Right ventricle myocardium inferior (tissue), 1 donor: ENCODE measurements at regions not wholly inside any gene's neighbourhood (a gene's known extent, or its start where the extent isn't known, plus 50 kb on each side); places are given as distances from the start of the nearest gene placed in this dataset.
"Not testable (repeated sequence)": the region's sequence is repeated elsewhere in the genome, so short reads cannot be mapped to it uniquely, and the experiment has no call there.

Experiments
- ATAC-seq: fragments of 200-7000 bp; cut with Tn5 transposase; one replicate; pipeline ENCODE4 v1.9.1; 2020; ENCODE audit warnings: mild to moderate bottlenecking, moderate library complexity
- DNase-seq: peaks from one replicate; pipeline ENCODE4 v3.0.0; 2021; ENCODE audit errors: missing footprints
- intact Hi-C: fragments of 100-400 bp; cut with DNase I; formaldehyde crosslinking; loops from one replicate; pipeline ENCODE4 v1.11.0; 2022
- donor health status: DM: no; HTN: yes; CAD: no; lungs with severe emphysema.

DNA sequence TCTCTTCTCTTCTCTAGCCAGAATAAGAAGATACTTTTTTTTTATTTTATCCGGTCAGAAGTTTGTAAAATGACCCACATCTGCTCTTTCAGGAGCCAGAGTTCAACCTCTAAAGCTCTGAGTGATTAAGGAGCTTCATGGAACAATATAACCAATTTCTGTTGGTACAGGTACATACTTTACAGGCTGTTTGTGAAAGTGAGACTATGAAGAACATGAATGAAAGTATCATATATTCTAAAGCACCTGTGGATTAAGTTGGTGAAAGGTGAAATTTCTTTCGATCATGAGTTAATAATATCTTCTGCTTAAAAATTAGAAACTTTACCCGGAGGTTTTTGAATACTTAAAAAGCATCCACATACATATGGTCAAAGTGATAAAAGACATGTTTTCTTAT, 65.2 kb downstream of the DMRT2 start:
- intact Hi-C loops = no loop called here
- DNase-seq = no peak
- ATAC-seq = no peak

DNA sequence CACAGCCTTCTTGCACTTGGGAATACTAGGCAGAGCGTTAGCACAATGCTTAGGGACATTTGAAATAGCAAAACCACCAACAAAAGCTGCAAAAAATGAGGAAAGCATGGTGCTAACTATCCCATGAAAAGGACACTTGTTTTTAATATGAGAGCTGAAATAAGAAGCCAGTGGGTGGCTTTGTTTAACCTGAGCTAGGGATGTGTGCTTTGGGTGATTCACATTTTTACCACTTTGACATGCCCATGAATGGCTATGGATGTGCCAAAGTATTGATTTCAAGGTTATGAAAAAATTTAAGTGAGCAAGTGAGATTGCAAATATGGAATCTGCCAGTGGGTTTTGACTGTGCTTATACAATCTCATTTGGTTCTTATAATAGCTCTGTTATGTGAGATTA, 67.3 kb downstream of the DMRT2 start:
- no peak for ATAC-seq
- intact Hi-C loops = no loop called here
- DNase-seq = no peak

DNA sequence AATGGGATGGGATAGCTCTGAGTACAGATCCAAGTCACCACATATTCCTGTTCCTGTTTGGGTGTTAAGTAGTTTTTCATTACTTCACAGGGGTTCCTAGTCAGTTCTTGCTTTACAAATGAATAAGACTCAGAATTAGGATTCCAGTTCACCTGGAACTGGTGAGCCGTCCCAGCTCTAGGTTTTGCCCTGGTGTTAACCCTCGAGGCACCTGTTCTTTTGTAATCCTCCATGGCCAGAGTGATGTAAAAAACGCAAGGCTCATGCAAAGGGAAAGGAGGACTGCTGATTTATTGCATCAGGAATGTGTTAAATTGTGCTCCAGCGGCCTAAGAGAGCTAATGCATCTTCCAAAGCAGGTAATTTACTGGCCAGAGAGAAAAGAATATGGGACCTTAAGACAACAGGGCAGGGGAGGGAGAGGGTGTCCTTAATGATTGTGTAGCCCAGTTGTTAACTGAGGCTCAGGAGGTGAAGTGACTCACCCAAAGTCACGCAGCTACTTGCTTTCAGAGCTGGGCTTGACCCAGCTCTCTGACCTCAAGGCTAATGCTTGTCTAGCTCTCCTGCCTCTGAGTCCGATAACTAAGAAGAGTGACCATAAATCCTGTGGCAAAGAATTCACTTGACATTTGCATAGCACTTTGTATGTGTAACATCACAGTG, 70.5 kb downstream of the DMRT2 start:
- ATAC-seq (no peak), DNase-seq (no peak)
- intact Hi-C loops = no loop called here

DNA sequence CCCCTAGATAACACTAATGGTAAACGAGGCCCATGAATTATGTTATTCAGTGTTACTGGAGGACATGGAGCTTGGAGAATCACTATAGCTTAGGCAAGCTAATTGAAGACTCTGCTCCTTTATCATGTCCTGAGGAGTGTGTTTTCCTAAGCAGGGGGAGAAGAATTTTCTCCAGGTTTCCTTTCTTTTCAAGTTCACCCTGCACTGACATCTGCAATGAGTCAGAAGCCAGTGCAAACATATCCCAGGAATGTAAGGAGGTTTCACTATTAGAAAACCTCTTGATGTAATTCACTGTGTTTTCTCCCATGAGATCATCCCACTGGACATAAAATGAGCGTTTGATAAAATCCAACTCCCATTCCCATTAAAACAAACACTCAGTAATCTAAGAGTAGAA, 75.6 kb downstream of the DMRT2 start:
- DNase-seq (no peak), ATAC-seq (no peak)
- intact Hi-C loops = no loop called here

DNA sequence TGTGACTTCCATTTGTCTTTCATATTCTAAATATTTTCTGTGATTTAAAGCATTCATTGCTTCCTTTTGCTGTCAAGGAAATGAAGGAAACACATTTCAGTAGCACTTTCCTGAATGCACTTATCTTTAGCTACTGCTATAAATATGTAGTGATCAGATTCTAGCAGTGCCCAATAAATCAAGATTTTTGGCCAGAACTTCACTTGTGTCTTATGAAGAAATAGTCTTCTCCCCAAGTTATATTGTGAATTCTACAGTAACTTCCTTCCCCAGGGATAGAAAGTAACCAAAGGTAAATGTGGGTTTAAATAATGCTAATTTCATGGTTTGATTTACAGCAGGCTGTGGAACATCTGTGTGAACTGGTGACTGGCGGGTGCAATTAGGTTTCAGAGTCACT, 77.9 kb downstream of the DMRT2 start:
- no peak for DNase-seq
- intact Hi-C loops = no loop called here

DNA sequence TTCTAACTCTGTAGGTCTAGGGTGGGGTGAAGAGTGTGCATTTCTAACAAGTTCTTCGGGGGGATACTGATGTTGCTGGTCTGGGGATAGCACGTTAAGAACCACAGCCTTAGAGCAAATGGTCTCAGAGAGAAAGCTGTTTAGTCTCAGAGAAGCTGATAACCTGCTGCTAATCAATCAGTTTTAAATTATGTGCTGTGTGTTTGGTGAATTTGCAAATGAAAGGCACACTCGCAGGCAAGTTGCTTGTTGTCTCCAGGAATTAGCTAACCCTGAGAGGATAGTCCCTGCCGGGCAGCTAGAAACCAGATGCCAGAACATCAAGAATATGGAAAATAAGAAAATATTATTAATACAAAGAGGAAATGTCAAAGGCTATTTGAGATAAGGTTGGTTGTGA, 79.2 kb downstream of the DMRT2 start:
- no peak for ATAC-seq
- no peak for DNase-seq
- intact Hi-C loops = no loop called here

More for the DNA sequence above, 77.9 kb downstream of the DMRT2 start:
- ATAC-seq = no peak

DNA sequence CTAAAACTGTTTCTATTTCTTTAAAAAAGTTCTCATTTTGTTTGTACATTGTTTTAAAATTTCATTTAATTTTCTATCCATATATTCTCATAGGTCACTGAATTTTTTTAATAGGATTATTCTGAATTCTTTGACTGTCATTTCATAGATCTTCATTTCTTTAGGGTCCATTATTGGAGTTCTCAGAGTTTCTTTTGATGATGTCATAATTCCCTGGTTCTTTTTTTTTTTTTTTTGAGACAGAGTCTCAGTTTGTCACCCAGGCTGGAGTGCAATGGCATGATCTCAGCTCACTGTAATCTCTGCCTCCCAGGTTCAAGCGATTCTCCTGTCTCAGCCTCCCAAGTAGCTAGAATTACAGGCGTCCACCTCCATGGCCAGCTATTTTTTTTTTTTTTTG, 89.9 kb downstream of the DMRT2 start:
- DNase-seq (no peak), ATAC-seq (no peak)
- intact Hi-C loops = no loop called here

DNA sequence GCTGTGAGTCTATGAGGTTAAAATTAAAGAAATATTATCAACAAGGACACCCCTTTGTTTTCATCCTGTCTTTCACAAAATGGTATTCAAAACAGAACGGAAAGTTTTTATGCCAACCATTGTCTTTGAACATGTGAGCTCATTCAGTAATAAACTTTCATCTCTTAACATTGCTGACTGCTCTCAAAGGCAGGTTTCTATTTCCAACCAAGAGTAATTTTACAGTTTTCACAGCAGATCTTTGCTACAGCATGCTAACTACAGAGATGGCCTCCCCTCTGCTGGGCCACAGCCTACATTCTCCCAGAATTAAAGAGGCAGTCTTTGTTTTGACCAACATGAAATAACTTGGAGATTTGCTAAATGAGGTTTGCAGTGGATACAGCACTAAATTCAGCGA, 101.5 kb downstream of the DMRT2 start:
- ATAC-seq (no peak), DNase-seq (no peak)
- intact Hi-C loops = no loop called here

DNA sequence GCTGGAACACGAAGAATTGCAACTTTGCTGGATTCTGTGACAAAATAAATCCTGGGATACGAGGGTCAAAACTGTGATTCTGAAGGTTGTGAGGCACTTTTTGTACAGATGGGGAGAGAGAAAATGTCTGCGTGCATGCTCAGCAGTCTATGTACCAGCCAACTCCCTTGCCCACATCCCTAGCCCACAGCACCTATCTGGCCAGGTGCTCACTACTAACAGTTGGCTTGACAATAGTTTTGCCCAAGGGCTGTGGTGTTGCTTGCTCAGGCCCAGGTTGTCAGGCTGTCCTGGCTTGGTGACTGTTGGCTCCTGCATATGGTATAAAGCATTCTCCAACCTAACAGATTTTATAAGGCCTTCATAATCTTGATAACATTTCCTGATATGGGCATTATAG, 102.0 kb downstream of the DMRT2 start:
- intact Hi-C loops = no loop called here
- ATAC-seq = no peak
- no peak for DNase-seq

DNA sequence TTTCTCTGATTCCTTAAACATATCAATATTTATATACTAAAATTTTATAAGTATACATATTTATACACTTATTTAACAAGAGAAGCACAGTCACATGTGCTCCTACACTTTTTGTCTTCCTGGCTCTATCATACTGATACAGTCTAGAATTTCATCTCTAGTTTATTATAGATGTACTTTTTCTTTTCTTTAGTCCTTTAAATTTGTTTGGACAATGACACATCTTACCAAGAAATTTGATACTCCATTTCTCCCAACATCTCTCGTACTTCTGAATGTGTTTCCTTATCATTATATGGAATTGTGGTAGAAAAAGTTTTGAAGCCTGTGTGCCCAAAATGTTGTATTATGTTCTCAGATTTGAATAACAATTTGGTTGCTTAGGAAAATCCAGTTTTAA, 104.6 kb downstream of the DMRT2 start:
- DNase-seq (no peak), ATAC-seq (no peak)
- intact Hi-C loops = no loop called here

DNA sequence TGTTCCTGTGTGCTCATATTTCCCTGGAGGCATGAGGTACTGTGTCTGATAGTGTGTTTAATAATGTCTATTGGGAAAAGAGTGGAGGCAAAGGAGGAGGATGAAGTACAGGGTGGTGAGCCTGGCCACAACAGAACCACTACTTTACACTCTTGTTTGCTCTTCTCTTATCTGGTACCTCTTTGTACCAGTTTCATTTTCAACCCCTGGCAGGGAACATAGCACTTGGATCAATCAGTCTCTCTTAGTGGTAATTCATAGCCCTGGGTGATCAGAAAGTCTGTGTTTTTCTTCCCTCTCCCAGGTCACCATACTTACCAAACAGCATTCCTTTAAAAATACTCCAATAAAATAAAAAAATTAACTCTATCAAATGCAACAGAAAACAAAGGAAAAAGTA, 105.4 kb downstream of the DMRT2 start:
- ATAC-seq = no peak
- DNase-seq = no peak
- intact Hi-C loops = no loop called here

DNA sequence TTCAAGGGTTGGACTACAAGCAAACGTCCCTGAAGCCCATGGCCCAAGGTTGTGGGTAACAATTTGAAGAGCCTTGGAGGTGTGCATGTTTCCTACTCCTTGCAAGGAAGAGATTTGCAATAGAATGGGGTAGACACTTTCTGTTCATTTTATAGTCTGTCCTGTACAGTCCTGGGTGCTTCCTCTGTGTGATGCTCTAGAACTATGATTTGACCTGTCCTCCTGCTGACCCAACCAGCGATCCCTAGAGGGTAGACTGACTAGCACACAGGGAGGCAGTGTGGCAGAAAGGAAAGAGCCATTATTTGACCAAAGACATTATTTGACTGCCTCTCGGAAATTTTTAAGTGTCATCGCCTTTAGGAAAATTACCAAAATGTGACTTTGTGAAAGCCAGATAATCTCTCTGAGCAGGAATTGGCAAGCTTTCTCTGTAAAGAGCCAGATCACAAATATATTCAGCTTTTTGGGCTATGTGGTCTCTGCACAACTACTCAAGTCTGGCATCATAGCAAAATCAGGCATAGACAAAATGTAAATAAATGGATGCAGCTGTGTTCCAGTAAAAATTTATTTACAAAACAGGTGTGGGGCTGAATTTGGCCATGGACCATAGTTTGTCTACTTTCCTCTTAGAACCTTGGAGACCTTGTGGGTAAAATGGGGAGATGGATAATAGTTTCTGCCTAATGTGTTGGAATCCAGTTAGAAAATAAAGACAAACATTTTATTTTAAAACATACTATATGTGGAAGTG, 106.8 kb downstream of the DMRT2 start:
- no peak for DNase-seq
- intact Hi-C loops = no loop called here
- ATAC-seq = no peak

DNA sequence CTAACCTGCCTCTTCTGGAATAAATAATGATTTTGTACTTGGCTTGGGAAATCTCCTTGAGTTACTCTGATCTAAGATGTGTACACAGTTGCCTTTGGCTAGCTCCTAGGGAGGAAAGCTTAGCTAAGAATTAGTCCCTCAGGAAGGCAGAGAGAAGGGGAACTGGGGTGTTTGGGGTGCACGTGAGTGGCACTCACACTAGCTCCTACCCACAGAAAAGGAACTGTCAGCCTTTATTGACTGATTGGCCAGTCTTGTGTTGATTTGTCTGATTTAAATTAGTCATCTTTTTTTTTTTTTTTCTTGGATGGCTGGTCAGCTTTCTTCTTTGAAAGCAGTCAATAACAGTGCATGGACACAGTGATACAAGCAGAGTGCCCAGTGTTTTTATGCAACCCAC, 107.7 kb downstream of the DMRT2 start:
- intact Hi-C loops = no loop called here
- no peak for ATAC-seq
- DNase-seq = no peak

DNA sequence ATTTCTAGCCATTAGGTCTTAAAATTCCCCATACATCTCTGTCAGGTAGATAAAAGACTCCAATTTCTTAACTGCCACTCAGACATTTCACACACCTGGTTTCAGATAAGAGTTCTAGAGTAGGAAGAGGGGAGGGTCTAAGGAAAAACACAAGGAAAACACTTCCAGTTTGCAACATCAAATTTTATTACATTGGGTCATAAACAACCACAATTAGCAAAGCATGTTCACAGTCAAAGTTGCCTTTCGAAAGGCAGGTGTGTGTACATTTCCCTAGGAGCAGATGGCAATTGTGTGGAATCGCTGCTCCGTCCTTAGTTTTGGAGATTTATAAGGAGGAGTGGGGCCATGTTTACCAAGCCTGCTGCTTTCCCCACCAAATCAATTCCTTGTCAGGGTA, 120.8 kb downstream of the DMRT2 start:
- no peak for ATAC-seq
- DNase-seq = no peak
- intact Hi-C loops = no loop called here

DNA sequence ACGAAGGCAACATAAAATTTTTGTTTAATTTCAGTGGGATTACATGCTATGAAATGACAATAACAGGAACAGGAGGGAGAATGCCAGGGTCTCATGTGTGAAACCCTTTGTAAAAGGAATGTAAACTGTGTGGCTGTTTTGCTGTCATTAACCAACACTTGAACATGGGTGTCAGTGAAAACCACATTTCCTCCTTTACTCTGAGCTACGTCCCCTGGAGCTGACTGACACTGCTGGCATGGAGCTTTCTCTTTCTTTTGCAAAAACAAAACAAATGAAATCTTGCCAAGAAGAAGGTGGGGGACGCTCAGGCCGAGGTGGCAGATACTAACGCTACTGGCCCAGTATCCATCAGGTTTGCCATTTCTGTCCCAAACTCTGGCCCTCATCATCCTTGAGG, 121.4 kb downstream of the DMRT2 start:
- intact Hi-C loops = no loop called here
- DNase-seq (no peak), ATAC-seq (no peak)

DNA sequence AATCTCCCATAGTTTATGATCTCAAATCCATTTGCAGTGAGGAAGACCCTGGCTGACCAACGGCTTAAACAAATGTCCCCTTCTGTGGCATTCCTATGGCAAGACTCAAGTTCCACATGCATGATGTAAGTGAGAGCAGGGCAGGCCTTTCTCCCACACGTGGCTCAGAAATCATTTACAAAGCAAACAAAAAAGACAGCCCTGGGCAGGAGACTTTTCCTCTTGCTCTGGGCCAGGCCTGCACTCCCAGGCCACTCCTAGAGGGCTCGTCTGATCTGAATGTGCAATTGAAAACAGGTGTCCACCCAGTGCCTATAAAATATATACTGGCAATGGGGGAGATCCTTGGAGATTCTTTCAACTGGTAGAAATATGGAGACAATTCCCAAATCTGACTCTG, 123.1 kb downstream of the DMRT2 start:
- intact Hi-C loops = no loop called here
- ATAC-seq (no peak), DNase-seq (no peak)

DNA sequence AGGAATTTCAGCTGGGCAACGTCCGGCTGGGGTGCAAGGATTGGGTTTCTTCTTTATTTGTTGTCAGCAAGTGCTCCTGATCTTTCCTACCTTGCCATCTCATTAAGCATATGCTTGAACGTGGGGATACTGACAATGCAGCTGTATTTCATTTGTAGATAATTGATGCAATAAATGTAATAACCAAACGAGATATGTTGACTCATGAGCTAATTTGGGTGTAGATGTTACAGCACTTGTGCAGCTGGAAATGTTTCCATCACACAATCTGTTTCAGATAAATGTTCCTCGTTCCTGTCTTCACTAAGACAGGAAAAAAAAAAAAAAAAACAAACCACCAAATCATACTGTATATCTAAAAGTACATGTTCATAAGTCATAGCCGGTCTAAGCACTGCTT, 123.8 kb downstream of the DMRT2 start:
- intact Hi-C loops = no loop called here
- no peak for ATAC-seq
- DNase-seq = no peak

DNA sequence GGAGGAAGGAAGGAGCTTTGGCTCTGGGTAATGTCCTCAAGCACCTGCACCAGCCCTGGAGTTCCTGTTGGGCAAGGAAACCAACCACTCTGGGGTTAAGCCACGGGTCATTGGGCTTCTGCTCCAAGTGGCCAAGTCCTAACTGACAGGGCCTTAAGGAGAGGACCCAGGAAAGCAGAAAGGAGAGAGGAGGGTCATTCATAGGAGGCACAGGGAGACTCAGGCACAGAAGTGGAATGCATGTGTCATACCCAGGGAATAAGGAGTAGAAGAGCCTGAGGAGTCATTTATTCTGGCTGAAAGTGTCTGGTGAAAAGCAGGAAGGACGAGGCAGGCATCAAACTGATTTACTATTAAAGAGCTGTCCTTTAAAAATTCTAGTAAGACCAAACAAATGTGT, 129.2 kb downstream of the DMRT2 start:
- DNase-seq = no peak
- intact Hi-C loops = no loop called here
- ATAC-seq = no peak

DNA sequence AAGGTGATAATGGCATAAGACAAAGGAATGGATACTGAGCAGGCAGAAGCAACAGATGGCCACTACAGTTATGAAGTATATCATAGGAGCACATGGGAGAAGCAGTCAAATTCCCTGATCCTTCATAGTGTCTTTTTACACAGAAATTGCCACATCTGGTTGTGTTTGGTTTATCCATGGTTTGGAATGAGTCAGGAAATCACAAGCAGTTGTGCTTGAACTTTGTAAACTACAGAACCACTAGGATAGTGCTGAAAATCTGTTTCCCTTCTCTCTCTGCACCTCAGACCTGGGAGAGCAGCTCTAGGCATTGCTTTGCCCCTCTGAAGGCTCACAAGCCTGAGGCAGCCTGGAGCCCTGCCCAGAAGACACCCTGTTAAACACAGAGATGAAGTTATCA, 134.0 kb downstream of the DMRT2 start:
- no peak for DNase-seq
- intact Hi-C loops = no loop called here
- no peak for ATAC-seq

DNA sequence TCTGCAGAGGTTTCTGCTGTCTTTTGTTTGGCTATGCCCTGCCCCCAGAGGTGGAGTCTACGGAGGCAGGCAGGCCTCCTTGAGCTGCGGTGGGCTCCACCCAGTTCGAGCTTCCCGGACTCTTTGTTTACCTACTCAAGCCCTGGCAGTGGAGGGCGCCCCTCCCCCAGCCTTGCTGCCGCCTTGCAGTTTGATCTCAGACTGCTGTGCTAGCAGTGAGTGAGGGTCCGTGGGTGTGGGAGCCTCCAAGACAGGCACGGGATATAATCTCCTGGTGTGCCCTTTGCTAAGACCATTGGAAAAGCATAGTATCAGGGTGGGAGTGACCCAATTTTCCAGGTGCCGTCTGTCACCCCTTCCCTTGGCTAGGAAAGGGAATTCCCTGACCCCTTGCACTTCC, 137.0 kb downstream of the DMRT2 start:
- DNase-seq, intact Hi-C loops, ATAC-seq: not testable (repeated sequence)

DNA sequence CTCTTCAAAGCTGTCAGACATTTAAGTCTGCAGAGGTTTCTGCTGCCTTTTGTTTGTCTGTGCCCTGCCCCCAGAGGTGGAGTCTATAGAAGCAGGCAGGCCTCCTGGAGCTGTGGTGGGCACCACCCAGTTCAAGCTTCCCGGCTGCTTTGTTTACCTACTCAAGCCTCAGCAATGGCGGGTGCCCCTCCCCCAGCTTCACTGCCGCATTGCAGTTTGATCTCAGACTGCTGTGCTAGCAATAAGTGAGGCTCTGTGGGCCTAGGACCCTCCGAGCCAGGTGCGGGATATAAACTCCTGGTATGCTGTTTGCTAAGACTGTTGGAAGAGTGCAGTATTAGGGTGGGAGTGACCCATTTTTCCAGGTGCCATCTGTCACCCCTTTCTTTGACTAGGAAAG, 145.5 kb downstream of the DMRT2 start:
- ATAC-seq, intact Hi-C loops, DNase-seq: not testable (repeated sequence)
